Activated CD4-positive, CD25-positive, alpha-beta regulatory T cell (primary cell): ENCODE measurements at regions not wholly inside any gene's neighbourhood (a gene's known extent, or its start where the extent isn't known, plus 50 kb on each side); places are given as distances from the start of the nearest gene placed in this dataset.

Experiments used
- DNase-seq, 4 experiments: peaks; one replicate each; lab custom pipeline; 2025; lab: John Stamatoyannopoulos, UW

GRCh38 chr22:48332438-48333322 lies 1495.0 kb downstream of the BRD1 start:
- DNase-seq, result no peak

DNA sequence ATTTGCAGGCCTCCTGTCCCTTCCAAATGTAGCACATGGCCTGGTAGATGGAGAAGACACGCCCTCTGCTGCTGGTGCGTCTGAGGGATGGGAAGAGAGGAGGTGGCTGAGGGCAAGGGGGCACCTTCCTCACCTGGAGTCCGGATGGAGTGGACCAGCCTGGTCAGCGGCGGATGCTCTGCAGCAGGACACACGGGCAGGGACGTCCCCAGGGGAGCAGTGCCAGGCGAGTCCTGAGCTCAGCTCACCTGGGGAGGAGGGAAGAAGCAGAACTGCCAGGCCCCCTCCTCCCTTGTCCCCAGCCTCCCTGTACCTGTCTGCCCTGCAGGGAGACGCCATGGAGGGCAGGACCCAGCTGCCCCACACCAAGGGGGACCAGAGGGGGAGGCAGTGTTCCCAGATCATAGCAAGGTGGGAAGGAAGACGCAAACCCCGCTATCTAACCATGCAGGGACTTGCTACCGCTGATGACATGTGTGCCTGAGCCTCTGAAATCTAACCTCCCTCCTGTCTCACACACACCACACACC lies 1495.9 kb downstream of the BRD1 start:
- DNase-seq, result no peak

DNA sequence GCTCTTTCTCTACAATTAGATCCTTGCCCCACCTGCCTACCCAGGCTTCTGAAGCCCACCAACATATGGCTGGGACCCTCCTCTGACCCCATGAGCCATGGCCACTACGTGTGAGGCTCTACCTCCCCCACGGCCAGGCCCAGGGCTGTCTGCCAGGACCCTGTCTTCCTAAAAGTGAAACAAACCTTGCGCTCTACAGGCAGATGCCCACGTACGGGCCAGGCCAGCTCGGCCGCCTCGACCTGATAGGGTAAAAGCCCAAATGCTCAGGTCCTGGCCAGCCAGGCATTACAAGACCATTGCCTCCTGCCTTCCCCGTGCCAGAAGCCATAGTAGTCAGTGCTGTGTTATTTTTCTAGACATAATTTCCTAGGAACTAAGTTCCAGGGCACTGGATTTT lies 1496.4 kb downstream of the BRD1 start:
- DNase-seq, result no peak

DNA sequence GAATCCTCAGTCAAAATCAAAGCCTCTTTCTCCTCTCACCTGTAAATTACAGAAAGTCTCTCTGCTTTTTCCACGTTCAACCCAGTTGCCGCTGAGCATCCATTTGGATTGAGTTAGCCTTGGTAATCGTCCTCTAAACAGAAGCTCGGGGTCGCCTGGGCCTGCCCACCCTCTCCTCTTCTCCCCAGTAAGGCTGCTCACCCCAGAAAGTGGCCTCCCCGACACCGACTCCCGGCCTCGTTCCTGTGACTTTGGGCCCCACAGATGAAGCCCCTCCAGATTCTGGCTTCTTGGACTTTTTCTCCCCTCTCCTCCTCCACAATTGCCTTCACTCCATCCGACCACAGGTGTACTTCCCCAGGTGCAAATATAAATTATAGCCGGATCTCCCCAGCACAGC lies 1500.0 kb downstream of the BRD1 start:
- DNase-seq, result no peak

DNA sequence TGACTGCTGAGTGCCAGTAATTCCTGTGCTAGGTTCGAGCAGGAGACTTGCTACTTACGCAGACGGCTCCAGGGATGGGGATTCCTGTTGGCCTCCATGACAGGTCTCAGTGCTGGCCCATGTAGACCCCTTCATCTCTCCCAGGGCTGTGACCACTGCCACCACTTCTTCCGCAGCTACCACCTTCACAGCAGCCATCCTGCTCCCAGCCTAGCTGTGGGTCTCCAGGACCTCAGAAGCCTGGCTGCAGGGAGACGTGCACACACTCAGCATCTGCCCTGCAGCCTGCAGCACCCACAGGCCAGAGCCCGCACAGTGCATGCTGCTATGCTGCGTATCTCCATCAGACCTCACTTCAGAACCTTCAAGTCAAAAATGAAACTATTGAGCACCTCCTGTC lies 1503.9 kb downstream of the BRD1 start:
- no peak for DNase-seq

GRCh38 chr22:48322907-48323306 lies 1504.8 kb downstream of the BRD1 start:
- DNase-seq, result no peak

GRCh38 chr22:48321986-48322545 lies 1505.6 kb downstream of the BRD1 start:
- DNase-seq, result no peak

DNA sequence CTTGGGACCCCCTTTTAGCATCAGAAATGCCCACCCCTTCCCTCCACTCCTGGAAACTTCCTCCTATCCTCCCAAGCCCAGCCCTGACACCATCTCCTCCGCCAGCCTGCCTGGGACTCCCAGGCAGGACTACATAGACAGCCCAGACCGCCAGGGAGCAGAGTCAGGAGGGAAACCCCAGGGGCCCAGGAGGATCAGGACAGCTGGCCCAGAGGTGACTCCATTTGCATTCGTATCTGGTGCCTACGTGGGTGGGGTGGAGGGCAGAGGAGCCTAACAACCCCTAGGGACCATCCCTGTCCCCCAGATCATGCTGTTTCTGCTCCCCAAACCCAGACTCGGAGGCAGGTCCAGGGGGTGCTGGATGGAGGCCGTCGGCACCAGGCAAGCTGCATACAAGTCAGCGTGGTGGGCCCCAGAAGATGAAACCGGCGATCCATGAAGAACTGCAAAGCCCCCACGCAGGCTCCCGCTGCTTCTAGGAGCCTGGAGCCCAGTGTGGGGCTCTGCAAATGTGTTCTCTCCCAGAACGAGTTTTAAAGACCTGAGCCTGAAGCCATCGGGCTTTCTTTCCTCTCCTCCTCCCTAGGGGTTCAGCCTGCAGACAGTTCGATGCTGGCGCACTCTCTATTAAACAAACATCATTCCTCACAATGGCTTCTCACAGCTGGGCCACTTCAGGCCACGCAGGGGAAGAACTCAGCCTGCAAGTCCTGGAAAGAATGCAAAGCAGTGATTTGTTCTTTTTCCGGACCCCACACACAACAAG lies 1506.8 kb downstream of the BRD1 start:
- DNase-seq, result no peak

DNA sequence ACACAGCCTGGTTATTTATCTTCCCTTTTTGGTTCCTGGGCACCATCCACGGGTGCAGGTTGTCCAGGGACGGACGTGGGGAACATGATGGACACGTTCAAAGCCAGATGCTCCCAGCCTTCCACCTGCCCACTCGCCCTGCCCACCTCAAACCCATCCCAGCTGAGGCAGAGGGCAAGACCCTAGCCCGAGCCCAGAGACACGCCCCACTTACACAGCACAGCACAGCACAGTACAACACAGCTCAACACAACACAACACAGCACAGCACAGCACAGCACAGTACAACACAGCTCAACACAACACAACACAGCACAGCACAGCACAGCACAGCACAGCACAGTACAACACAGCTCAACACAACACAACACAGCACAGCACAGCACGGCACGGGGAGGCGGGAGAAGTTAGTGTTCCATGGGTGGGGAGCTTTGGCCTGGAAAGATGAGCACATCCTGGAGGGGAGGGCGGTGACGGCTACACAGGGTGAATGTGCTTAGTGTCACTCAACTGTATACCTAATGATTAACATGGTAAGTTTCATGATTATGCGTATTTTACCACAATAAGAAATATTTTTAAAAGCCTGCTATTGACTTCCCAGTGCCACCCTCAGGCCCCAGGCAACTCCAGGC lies 1507.5 kb downstream of the BRD1 start:
- no peak for DNase-seq

DNA sequence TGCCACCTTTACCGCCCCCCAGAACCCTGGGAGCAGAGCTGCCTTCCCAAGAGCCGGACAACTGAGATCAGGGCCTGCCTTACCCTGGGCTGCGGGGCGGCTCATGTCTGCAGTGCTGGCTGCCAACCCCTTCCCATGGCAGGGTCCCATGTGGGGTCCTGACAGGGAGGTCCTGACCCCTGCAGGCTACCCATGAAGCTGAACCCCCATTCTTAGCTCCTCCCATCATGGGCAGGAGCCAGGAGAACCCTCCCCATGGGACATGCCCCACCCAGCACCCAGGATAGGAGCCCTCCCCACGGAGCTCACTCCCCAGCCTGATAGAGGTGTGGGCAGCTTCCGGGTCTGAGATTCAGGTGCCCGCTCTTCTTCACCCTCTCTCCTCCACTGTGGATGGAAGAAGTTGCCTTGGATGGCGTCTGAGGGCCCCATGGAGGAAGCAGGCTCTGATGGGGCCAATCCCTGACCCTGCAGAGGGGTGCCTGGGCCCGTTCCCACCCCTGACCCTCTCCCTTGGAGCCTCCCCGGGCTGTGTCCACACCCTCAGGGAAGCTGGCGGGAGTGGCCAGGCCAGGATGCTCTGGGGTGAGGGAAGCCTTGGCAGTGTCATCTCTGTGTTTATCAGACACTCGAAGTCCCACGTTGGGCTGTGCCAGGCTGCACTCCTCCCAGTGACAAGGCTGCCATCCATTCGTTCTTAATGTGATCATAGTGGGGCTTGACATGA lies 1508.2 kb downstream of the BRD1 start:
- DNase-seq, result no peak

DNA sequence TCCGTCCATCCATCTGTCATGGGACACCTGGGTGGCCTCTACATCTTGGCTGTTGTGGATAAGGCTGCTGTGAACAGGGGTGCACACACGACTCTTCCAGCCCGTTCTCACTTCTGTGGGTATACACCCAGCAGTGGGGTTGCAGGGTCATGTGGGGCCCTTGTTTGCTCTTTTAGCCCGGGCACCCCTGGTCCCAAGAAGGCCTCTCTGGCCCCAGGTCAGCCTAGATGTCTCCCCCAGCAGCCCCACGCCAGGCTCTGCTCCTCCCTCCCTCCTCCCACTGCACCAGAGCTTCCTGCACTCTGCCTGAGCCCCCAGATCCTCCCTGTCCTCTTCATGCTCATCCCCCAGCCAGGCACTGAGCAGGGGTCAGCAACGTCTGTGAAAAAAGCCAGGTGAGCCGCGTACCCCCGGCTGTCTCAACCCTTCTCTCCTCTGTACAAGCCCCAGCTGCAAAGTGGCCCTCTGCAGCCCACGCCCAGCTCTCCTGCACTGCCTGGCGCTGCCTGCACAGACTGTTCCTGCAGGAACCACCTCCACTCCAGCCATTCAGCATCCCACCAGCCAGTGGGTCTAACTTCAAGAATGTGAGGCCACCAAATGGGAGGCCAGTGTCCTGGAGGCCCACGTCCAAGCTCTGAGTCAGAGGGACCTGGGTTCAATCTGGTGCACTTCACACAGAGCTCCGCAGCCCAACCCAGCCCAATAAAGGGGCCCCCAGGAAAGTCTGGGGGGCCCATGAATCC lies 1508.9 kb downstream of the BRD1 start:
- DNase-seq, result no peak

DNA sequence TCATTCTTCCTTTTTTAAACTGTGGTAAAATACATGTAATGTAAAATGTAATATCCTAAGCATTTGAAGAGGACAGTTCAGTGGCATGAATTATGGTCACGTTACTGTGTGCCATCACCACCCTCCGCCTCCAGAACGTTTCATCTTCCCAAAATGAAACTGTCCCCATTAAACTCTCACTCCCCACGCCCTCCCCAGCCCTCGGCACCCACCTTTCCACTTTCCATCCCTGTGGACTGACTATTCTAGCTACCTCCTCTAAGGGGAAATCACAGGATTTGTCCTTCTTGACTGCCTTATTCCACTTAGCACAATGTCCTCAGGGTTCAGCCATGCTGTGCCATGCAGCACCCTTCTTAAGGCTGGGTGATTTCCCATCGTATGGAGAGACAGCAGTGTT lies 1509.5 kb downstream of the BRD1 start:
- no peak for DNase-seq

DNA sequence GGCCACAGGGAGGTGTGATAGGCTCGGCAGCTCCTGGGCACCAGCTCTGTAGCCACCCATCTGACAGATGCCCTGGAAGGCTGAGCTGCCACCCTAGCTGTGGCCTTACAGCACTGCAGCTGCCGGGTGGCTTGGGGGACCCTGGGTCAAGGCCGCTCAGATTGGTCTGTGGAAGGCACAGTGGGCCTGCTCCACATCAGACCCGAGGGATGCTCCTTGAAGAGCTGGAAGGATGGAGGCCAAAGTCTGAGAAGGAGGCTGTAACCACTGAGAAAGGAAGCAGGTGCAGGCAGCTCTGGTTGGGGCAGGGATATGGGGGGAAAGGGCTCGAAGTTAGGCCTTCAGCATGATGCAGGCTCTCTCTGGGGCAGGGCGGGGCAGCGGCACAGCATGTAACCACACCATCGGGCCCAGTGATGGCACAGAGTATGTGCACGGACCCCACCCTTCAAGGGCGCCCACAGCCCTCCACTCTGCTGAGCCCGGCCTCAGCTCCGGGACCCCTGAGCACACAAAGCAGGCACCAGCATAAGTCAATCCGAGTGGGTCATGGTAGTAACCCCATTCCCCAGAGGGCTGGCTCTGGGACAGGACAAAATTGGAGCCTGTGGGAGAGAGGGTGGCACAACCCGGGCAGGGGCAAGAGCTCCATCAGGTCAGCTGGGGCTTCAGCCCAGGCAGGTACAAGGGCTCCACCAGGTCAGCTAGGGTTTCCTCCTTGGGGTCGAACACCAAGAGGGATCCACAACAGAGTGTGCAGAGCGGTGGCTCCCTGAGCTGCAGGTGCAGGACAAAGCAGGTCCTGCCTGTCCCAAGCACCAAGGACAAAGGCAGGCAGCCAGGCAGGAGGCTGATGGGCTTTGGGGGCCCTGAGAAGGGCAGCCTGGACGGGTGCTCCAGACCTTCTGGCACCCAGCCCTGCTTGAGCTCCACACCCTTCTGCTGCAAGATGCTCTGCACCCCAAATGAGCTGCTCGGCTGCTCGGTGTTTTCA lies 1511.1 kb downstream of the BRD1 start:
- no peak for DNase-seq

- DNase-seq, result no peak
Measured at GRCh38 chr22:48315439-48316256, 1512.0 kb downstream of the BRD1 start.

DNA sequence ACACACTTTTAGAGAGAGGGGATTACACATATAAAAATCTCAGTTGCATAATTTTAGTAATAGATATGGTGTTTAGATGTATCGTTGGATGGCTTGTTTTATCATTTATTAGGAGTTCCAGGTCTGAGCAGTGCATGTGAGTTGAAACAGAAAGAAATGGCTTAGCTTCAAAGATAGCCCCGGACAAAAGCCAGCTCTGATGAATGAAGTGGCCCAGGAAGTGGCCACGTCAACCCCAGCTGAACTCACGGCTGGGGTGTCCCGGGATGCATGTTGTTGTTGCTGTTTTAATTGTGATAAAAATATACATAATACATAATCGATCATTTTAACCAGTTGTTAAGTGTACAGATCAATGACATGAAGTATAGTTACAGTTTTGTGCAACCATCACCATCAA lies 1513.6 kb downstream of the BRD1 start:
- DNase-seq, result no peak

- no peak for DNase-seq
Measured at GRCh38 chr22:48313175-48313830, 1514.4 kb downstream of the BRD1 start.

GRCh38 chr22:48310740-48311139 lies 1516.9 kb downstream of the BRD1 start:
- DNase-seq, result no peak

GRCh38 chr22:48310289-48310688 lies 1517.4 kb downstream of the BRD1 start:
- DNase-seq, result no peak
